AG09309 (cell line): ENCODE measurements at regions not wholly inside any gene's neighbourhood (a gene's known extent, or its start where the extent isn't known, plus 50 kb on each side); places are given as distances from the start of the nearest gene placed in this dataset.

Experiments used
- DNase-seq: peaks from one replicate; pipeline ENCODE4 v3.0.0-alpha.2; 2010; ENCODE audit warnings: low read depth
- H3K4me3 ChIP-seq: 2 replicates; pipeline ENCODE4 v1.5.1; 2011; ENCODE audit warnings: mild to moderate bottlenecking, low read depth, low read length, moderate library complexity; ENCODE audit not compliant: control insufficient read depth
- CTCF ChIP-seq: IDR thresholded peaks from 2 replicates; pipeline ENCODE4 v1.5.1; 2011; ENCODE audit warnings: mild to moderate bottlenecking, low read depth, low read length, inconsistent platforms; ENCODE audit not compliant: insufficient read depth, control insufficient read depth; ENCODE audit errors: missing control alignments

DNA sequence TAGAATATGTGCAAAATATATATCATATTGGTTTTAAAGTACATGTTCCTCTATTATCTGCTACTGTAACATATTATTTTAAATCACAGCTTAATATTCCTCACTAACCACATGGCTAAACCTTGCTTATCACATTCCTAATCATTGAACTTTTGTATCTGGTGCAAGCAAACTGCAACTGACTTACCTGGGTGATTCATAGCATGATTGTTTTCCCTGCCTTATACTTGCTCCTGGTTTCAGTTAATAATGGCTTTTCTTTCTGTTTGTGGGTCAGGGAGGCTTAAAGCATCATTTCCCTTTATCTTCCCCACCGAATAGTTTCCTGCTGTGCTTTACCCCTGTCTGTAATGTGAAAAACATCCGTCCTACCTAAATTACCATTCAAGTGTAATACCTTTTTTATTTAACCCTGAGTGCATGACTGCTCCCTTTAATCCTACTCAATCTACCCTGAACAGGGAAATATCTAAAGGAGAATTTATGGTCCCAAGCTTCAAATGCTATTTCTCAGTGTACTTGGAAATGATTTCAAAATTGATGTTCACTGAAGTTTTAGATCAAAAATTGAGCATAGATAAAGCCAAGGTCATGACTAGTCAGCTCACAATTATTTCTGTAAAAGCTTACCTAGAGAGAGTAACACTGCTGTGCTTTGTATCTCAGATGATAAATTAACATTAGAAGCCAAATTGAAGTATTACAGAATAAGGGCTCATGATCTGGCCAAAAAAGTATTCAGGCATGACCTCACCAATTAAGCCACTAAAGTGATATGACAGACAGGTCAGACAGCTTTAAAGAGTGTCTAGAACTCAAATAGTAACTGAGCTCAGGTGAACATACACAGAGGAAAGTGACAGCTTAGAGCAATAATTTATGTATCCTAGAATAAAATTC lies 507.1 kb downstream of the BRINP3 start:
- H3K4me3 ChIP-seq, result no peak overlapping the region
- no peak for DNase-seq
- no peak for TF ChIP-seq CTCF

- no peak for TF ChIP-seq CTCF
- no peak overlapping the region for H3K4me3 ChIP-seq
- no peak for DNase-seq
Observed at GRCh38 chr1:189971656-189972055, 506.0 kb downstream of the BRINP3 start.

DNA sequence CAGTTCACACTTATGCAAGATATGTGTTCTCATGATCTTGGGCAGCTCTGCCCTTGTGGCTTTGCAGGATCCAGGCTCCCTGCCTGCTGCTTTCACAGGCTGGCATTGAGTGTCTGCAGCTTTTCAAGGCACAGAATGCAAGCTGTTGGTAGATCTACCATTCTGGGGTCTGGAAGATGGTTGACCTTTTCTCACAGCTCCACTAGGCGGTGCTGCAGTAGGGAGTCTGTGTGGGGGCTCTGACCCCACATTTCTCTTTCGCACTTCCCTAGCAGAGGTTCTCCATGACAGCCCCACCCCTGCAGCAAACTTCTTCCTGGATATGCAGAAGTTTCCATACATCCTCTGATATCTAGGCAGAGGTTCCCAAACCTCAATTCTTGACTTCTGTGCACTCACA lies 500.5 kb downstream of the BRINP3 start:
- no peak for DNase-seq
- H3K4me3 ChIP-seq, result no peak overlapping the region
- TF ChIP-seq CTCF, result no peak

- TF ChIP-seq CTCF, result no peak
- no peak overlapping the region for H3K4me3 ChIP-seq
- DNase-seq, result no peak
Observed at GRCh38 chr1:189983166-189983890, 494.3 kb downstream of the BRINP3 start.

GRCh38 chr1:189986516-189986915 lies 491.1 kb downstream of the BRINP3 start:
- no peak for DNase-seq
- TF ChIP-seq CTCF, result no peak
- H3K4me3 ChIP-seq, result no peak overlapping the region

DNA sequence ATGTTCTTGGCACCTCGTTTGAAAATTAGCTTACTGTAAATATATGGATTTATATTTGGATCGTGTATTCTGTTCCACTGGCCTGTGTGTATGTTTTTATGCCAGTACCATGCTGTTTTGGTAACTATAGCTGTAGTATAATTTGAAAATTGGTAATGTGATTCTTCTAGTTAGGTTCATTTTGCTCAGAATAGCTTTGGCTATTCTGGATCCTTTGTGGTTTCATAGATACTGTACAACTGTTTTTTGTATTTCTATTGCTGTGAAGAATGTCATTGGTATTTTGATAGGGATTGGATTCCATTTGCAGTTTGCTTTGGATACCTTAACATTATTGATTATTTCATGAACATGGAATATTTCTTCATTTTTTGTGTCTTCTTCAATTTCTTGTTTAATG lies 490.2 kb downstream of the BRINP3 start:
- H3K4me3 ChIP-seq, result no peak overlapping the region
- TF ChIP-seq CTCF, result no peak
- no peak for DNase-seq
